Transverse colon (tissue), 3 donors: ENCODE measurements at regions not wholly inside any gene's neighbourhood (a gene's known extent, or its start where the extent isn't known, plus 50 kb on each side); places are given as distances from the start of the nearest gene placed in this dataset.

Source experiments
- CTCF ChIP-seq, 5 experiments: fragments of 200-600 bp in 3 of 5; fragments of 450-650 bp in 2 of 5; sonication (generic) in 3 of 5; IDR thresholded peaks; 1 replicate in 2 of 5; 2 replicates in 3 of 5; pipeline ENCODE4 v1.5.1; 2016 to 2017; ENCODE audit warnings: antibody characterized with exemption in 5 of 5, inconsistent platforms in 3 of 5, mild to moderate bottlenecking in 2 of 5, moderate library complexity in 1 of 5
- EP300 ChIP-seq: sonication (generic); formaldehyde crosslinking; IDR thresholded peaks from one replicate; pipeline ENCODE4 v1.6.1; 2017; ENCODE audit warnings: antibody characterized with exemption, low read depth
- POLR2A ChIP-seq: fragments of 450-650 bp; IDR thresholded peaks from one replicate; pipeline ENCODE4 v1.6.1; 2016; ENCODE audit warnings: antibody characterized with exemption, mild to moderate bottlenecking, moderate library complexity

GRCh38 chr1:106603616-106604015 lies 452.9 kb upstream of the PRMT6 start:
- TF ChIP-seq CTCF (IDR thresholded peaks at IDR 0.05) (no peak), EP300 (no peak), POLR2A (no peak)
